HL-60 (cell line): ENCODE measurements at regions not wholly inside any gene's neighbourhood (a gene's known extent, or its start where the extent isn't known, plus 50 kb on each side); places are given as distances from the start of the nearest gene placed in this dataset.

Source experiments
- DNase-seq, 2 experiments: peaks; one replicate each; pipeline ENCODE4 v3.0.0-alpha.2; 2010 to 2020; ENCODE audit warnings: low read depth in 1 of 2, low spot score in 1 of 2
- H3K27ac ChIP-seq: fragments of 250-450 bp; sonication (Bioruptor Pico); replicated peaks from 2 replicates; pipeline ENCODE4 v1.5.1; 2020; ENCODE audit warnings: mild to moderate bottlenecking, moderate library complexity
- H3K27me3 ChIP-seq: fragments of 250-450 bp; sonication (Bioruptor Pico); 2 replicates; pipeline ENCODE4 v1.5.1; 2021; ENCODE audit warnings: mild to moderate bottlenecking, moderate library complexity; ENCODE audit not compliant: insufficient read depth, poor library complexity, severe bottlenecking
- H3K4me3 ChIP-seq: replicated peaks from 2 replicates; pipeline ENCODE4 v1.5.1; 2011; ENCODE audit warnings: mild to moderate bottlenecking, control low read depth, low read length; ENCODE audit not compliant: insufficient read depth
- GABPA ChIP-seq: IDR thresholded peaks from 2 replicates; pipeline ENCODE4 v1.6.1; 2012; ENCODE audit warnings: low read depth
- POLR2AphosphoS5 ChIP-seq: IDR thresholded peaks from 2 replicates; pipeline ENCODE4 v1.6.1; 2012; ENCODE audit warnings: low read depth
- REST ChIP-seq: IDR thresholded peaks from 2 replicates; pipeline ENCODE4 v1.6.1; 2012; ENCODE audit warnings: low read depth; ENCODE audit not compliant: insufficient replicate concordance
- SPI1 ChIP-seq: IDR thresholded peaks from 2 replicates; pipeline ENCODE4 v1.6.1; 2012; ENCODE audit warnings: low read depth, mild to moderate bottlenecking, borderline replicate concordance
- TF ChIP-seq, protein P1 (sequence below): IDR thresholded peaks from one replicate; pipeline ENCODE4 v1.5.1; 2011; ENCODE audit warnings: low read length, control low read depth, inconsistent platforms; ENCODE audit not compliant: insufficient read depth

DNA sequence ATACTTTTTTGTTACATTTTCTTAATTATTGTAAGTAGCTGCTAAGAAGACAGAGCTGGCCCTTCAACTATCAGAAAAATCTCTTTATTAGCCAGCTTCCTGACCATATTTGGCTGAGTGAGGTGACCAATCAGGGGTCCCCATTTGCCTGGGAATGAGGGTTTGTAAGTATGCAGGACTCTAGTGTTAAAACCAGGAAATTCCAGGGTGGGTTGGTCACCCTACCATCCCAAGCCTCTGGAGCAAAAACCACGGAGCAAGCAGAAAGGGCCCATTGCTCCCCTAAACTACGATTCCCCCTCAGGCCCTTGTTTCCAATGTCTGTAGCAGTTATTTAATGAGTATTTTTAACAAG, 165.6 kb upstream of the NCKAP5 start:
- Histone ChIP-seq H3K27me3 (no peaks in the 10 kb centered on the region), H3K27ac (no peak overlapping the region), H3K4me3 (no peak overlapping the region)
- no peak for DNase-seq
- no peak for TF ChIP-seq REST
- no peak for TF ChIP-seq POLR2AphosphoS5
- TF ChIP-seq SPI1 = no peak
- TF ChIP-seq, protein P1, sequence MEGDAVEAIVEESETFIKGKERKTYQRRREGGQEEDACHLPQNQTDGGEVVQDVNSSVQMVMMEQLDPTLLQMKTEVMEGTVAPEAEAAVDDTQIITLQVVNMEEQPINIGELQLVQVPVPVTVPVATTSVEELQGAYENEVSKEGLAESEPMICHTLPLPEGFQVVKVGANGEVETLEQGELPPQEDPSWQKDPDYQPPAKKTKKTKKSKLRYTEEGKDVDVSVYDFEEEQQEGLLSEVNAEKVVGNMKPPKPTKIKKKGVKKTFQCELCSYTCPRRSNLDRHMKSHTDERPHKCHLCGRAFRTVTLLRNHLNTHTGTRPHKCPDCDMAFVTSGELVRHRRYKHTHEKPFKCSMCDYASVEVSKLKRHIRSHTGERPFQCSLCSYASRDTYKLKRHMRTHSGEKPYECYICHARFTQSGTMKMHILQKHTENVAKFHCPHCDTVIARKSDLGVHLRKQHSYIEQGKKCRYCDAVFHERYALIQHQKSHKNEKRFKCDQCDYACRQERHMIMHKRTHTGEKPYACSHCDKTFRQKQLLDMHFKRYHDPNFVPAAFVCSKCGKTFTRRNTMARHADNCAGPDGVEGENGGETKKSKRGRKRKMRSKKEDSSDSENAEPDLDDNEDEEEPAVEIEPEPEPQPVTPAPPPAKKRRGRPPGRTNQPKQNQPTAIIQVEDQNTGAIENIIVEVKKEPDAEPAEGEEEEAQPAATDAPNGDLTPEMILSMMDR = no peak

DNA sequence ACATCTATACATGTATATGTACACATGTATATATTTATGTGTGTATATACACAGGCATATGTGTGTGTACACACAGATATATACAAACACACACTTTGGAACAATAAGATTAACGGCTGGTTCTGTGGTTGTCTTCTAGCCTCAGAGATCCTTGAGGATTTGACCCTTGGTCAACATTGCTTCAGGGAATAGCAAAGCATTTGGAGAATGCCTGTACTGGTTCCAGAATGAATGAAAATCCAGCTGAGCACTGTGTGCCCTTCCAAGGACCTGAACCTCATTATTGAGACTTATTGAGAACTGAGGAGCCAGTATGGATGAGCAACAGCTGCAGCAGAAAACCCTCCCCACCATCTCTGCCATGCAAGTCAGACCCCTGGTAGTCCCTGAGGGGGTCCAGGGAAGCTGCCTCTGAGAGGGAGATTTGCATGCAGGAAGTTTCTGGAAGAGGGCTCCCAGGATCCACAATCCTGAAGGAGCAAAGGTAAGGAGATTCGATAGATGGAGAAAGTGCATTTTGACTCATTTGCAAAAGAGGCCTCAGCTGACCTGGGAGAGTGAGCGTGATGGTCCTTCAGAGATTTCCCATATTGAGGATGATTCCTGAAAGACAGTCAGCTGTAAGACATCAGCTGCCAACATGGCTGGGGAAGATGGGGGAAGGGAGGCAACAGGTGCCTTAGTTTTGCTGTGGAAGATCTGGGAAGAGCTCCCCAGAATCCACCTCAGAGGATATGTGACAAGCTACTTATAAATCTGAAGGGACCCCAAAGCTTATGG, 166.6 kb upstream of the NCKAP5 start:
- TF ChIP-seq GABPA = no peak
- no peak for TF ChIP-seq POLR2AphosphoS5
- DNase-seq = no peak
- Histone ChIP-seq H3K4me3 (no peak overlapping the region), H3K27me3 (no peaks in the 10 kb centered on the region), H3K27ac (no peak overlapping the region)

DNA sequence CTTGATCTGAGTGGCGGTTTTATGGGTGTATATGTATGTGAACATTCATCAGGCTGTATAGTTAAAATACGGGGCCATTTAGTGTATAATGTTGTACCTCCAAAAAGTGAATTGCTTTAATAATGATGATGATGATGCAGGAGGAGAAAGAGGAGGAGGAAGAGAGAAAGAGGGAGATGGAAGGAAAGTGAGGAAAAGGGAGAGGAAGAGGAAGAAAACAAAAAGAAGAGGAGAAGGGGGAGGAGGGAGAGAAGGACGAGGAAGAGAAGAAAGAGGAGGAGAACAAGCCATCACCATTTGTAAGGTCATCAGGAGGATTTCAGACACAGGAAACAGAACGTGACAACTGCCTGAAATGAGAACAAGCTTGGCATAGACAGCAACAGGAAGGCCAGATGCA, 168.4 kb upstream of the NCKAP5 start:
- DNase-seq = no peak
- H3K27me3 ChIP-seq = no peaks in the 10 kb centered on the region
- no peak overlapping the region for H3K4me3 ChIP-seq
- H3K27ac ChIP-seq = no peak overlapping the region
- TF ChIP-seq, protein P1 = no peak
- TF ChIP-seq GABPA (no peak), POLR2AphosphoS5 (no peak), SPI1 (no peak), REST (no peak)

DNA sequence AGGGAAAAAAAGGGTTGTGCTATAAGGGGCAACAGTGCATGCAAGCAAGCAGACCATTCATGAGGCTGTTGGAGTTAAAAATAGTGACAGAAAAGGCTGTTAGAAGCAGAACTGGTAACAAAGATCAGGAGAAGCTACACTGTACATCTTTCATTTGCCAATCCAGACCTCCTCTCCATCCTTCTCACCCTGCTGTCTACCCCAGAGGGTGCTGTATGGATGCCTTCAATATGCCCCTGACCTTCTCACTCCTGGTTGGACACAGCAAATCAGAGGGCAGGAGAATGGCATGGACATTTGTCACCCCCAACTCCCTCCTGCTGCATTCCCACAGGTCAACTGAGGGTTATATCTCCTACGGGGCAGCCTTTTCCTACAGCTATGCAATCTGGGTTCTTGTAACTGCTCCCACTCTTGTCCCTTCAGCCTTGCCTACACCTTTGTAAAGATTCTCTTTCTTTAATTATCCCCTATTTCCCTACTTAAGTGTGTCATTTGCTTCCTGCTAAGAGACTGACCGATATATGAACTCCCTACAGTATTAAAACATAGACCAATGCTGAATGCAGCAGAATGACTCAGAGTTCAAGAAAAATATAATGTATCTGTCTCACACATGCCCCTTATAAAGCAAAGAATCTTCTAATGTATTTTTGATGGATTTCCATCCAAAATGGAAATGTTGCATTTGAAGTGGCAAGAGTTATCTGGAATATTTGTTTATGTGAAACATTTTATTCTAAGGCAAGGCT, 169.2 kb upstream of the NCKAP5 start:
- no peak overlapping the region for H3K27ac ChIP-seq
- no peak overlapping the region for H3K4me3 ChIP-seq
- no peaks in the 10 kb centered on the region for H3K27me3 ChIP-seq
- TF ChIP-seq SPI1 (no peak), REST (no peak), GABPA (no peak), POLR2AphosphoS5 (no peak)
- TF ChIP-seq, protein P1 = no peak
- DNase-seq = no peak
